IPS-18a (cell line): ENCODE measurements at regions not wholly inside any gene's neighbourhood (a gene's known extent, or its start where the extent isn't known, plus 50 kb on each side); places are given as distances from the start of the nearest gene placed in this dataset.

Experiments
- H3K27ac ChIP-seq: one replicate; pipeline ENCODE4 v1.5.1; 2013; ENCODE audit warnings: low read length
- H3K27me3 ChIP-seq: one replicate; pipeline ENCODE4 v1.6.1; 2013; ENCODE audit warnings: mild to moderate bottlenecking, low read length; ENCODE audit not compliant: control insufficient read depth, insufficient read depth
- H3K36me3 ChIP-seq: one replicate; pipeline ENCODE4 v1.6.1; 2013; ENCODE audit warnings: low read depth, low read length; ENCODE audit not compliant: control insufficient read depth
- H3K4me1 ChIP-seq: one replicate; pipeline ENCODE4 v1.6.1; 2013; ENCODE audit warnings: low read depth, low read length; ENCODE audit not compliant: control insufficient read depth
- H3K4me3 ChIP-seq: one replicate; pipeline ENCODE4 v1.5.1; 2013; ENCODE audit warnings: low read length
- H3K9ac ChIP-seq: one replicate; pipeline ENCODE4 v1.6.1; 2013; ENCODE audit warnings: mild to moderate bottlenecking, low read length, moderate library complexity
- H3K9me3 ChIP-seq: one replicate; pipeline ENCODE4 v1.6.1; 2013; ENCODE audit warnings: low read depth, low read length; ENCODE audit not compliant: control insufficient read depth

DNA sequence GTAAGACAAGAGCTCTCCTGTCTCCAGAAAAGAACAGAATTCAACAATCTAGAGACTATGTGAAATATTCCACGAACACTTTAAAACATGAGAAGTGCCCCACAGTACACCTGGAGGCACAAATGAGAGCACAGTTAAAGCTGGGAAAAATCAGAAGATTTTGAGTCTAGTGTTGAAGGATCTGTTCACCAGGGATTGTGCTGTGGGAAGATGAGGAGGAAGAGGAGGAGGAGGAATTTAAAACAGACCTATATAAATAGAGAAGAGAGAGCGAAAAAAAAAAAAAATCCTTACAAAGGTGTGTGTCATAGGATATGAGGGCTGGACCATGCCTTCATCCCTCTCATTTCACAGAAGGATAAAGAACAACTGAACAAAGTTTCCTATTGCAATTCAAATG, 361.0 kb upstream of the SEMA6D start:
- H3K9ac ChIP-seq: no peak overlapping the region
- H3K27ac ChIP-seq: no peak overlapping the region
- H3K4me3 ChIP-seq: no peak overlapping the region
- H3K9me3 ChIP-seq: no peaks in the 10 kb centered on the region
- H3K27me3 ChIP-seq: no peaks in the 10 kb centered on the region
- H3K36me3 ChIP-seq: no peaks in the 10 kb centered on the region
- no peaks in the 10 kb centered on the region for H3K4me1 ChIP-seq

DNA sequence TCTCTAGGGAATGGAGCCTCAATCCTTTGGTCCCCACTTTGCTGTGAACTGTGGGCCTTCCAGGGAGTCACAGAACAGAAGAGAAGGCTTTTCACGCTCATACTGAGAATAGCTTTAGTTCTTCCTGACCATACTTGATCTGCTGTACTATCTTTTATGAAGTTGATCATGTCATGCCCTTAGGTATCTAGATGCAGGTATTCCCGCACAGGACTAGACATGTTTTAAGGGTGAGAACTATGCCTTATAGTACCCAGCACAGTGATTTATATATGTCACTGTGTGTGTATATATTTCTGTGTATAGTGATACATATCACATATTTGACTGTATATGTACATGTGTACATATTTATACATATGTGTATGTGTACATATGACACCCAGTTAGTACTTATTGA, 358.4 kb upstream of the SEMA6D start:
- Histone ChIP-seq H3K27ac (no peak overlapping the region), H3K4me1 (peaks cover 1% of the 10 kb centered on the region), H3K36me3 (no peaks in the 10 kb centered on the region), H3K9me3 (no peaks in the 10 kb centered on the region), H3K9ac (no peak overlapping the region), H3K27me3 (no peaks in the 10 kb centered on the region), H3K4me3 (no peak overlapping the region)

- H3K9me3 ChIP-seq: no peaks in the 10 kb centered on the region
- no peak overlapping the region for H3K27ac ChIP-seq
- no peak overlapping the region for H3K4me3 ChIP-seq
- H3K4me1 ChIP-seq: peaks cover 7% of the 10 kb centered on the region
- no peaks in the 10 kb centered on the region for H3K36me3 ChIP-seq
- no peaks in the 10 kb centered on the region for H3K27me3 ChIP-seq
- H3K9ac ChIP-seq: no peak overlapping the region
Observed at GRCh38 chr15:47360305-47360704, 357.0 kb upstream of the SEMA6D start.

DNA sequence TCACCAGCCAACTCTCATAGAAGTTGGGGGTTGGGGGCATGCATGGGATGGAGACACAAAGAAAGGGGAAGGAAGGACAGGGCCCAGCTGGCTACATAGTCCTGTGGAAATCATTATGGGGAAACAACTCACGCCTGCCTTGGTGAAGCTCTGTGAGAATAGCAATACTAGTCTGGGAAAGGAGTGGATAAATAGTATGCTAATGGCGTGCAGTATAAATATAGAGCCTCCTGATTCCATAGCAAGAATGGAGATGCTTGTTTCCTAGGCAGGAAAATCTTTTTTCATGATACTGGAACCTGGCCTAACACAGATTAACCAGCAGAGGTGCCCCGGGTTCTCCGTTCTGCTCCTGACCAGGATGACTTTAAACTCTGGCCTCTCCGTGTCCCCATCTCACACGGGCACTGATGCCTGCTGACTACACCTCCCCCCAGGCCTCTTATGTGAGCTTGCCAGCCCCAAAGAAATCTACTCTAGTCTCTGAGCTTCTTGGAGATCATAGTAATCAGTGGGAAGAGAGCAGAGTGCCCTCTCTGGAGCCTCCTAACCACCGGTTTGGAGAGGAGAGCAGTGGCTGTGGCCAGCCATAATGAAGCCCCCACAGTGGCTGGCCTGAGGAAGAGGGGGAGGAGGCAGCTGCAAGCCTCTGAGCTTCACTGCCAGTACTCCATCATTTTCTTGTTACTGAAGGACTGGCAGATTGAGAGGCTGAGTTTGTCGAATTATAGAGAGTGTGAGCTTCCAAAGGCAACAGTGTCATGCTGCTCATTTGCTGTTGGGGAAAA, 355.0 kb upstream of the SEMA6D start:
- H3K4me3 ChIP-seq: no peak overlapping the region
- H3K9ac ChIP-seq: no peak overlapping the region
- H3K9me3 ChIP-seq: no peaks in the 10 kb centered on the region
- H3K4me1 ChIP-seq: peaks cover 7% of the 10 kb centered on the region
- H3K27ac ChIP-seq: no peak overlapping the region
- H3K27me3 ChIP-seq: no peaks in the 10 kb centered on the region
- no peaks in the 10 kb centered on the region for H3K36me3 ChIP-seq

DNA sequence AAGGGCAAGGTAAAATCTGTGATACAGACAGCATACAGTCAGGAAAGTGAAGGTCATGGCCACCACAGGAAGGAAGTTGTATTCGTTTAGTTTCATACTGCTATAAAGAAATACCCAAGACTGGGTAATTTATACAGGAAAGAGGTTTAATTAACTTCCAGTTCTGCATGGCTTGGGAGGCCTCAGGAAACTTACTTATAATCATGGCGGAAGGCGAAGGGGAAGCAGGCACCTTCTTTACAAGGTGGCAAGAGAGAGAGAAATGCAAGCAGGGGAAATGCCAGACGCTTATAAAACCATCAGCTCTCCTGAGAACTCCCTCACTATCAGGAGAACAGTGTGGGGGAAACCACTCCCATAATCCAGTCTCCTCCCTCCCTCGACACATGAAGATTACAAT, 353.7 kb upstream of the SEMA6D start:
- Histone ChIP-seq H3K4me3 (no peak overlapping the region), H3K9me3 (no peaks in the 10 kb centered on the region), H3K27ac (no peak overlapping the region), H3K4me1 (peaks cover 7% of the 10 kb centered on the region), H3K9ac (no peak overlapping the region), H3K36me3 (no peaks in the 10 kb centered on the region), H3K27me3 (no peaks in the 10 kb centered on the region)

GRCh38 chr15:47364230-47365141, 352.8 kb upstream of the SEMA6D start:
- Histone ChIP-seq H3K27ac (no peak overlapping the region), H3K4me1 (peaks cover 7% of the 10 kb centered on the region)

DNA sequence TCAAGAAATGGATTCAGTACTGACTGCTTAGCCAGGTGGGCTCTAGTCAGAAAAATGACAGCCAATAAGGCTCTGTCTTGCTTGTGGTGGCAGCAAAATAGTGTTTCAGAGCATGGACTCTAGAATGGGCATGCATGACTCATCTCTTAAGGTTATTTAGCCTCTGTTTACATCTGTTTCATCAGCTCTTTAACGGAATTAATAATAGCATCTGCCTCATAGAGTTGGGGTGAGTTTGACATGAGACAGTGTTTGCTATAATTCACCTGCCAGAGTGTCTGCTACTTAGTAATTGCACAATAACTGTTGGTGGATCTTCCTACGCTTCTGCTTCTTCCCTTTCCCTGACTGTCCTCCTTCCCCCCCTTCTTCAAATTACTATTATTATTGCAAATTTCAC, 350.4 kb upstream of the SEMA6D start:
- Histone ChIP-seq H3K9ac (no peak overlapping the region), H3K27ac (no peak overlapping the region), H3K27me3 (no peaks in the 10 kb centered on the region), H3K4me3 (no peak overlapping the region), H3K9me3 (no peaks in the 10 kb centered on the region), H3K4me1 (peaks cover 7% of the 10 kb centered on the region), H3K36me3 (no peaks in the 10 kb centered on the region)

More at GRCh38 chr15:47364230-47365141, 352.8 kb upstream of the SEMA6D start:
- no peaks in the 10 kb centered on the region for H3K36me3 ChIP-seq
- H3K9ac ChIP-seq: no peak overlapping the region
- H3K9me3 ChIP-seq: no peaks in the 10 kb centered on the region
- no peaks in the 10 kb centered on the region for H3K27me3 ChIP-seq
- no peak overlapping the region for H3K4me3 ChIP-seq

DNA sequence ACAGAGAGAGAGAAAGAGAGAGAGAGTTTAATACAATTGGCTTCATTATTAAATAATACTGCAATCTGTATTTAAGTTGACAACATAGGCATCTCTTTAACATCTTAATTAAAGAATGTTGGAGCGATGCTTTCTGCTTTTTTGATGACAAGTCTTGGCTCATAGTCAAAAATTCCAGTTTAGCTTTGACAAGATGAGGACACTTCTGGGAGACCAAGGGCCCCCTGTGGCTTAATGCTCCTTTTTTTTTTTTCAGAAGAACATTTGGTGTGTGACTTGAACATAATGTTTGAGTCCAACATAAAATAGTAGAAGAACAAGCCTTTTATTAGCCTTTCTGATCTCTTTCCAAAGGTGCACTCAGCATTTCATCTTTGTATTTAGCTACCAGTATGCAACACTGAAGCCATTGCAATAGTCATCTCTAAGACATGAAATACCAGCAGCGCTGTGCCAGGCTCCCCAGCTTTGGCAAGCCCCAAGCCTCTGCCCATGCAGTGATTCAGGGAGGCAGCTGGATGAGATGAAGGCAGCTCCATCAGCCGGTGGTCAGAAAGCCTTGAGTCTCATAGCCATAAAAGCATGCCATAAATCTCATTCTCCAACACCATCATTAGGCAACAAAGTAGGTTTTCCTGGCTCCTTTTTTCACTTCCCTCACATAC, 349.4 kb upstream of the SEMA6D start:
- peaks cover 7% of the 10 kb centered on the region for H3K4me1 ChIP-seq
- H3K9ac ChIP-seq: no peak overlapping the region
- no peak overlapping the region for H3K4me3 ChIP-seq
- H3K36me3 ChIP-seq: no peaks in the 10 kb centered on the region
- H3K27me3 ChIP-seq: no peaks in the 10 kb centered on the region
- no peaks in the 10 kb centered on the region for H3K9me3 ChIP-seq
- H3K27ac ChIP-seq: no peak overlapping the region

- H3K4me3 ChIP-seq: no peak overlapping the region
- H3K27ac ChIP-seq: no peak overlapping the region
- H3K9ac ChIP-seq: no peak overlapping the region
- no peaks in the 10 kb centered on the region for H3K36me3 ChIP-seq
- H3K27me3 ChIP-seq: no peaks in the 10 kb centered on the region
- H3K4me1 ChIP-seq: peaks cover 5% of the 10 kb centered on the region
- no peaks in the 10 kb centered on the region for H3K9me3 ChIP-seq
Observed at GRCh38 chr15:47371939-47372338, 345.4 kb upstream of the SEMA6D start.

- no peaks in the 10 kb centered on the region for H3K36me3 ChIP-seq
- no peak overlapping the region for H3K27ac ChIP-seq
- H3K9ac ChIP-seq: no peak overlapping the region
- H3K27me3 ChIP-seq: no peaks in the 10 kb centered on the region
- no peak overlapping the region for H3K4me3 ChIP-seq
- peaks cover 5% of the 10 kb centered on the region for H3K4me1 ChIP-seq
- no peaks in the 10 kb centered on the region for H3K9me3 ChIP-seq
Observed at GRCh38 chr15:47374222-47374621, 343.1 kb upstream of the SEMA6D start.

DNA sequence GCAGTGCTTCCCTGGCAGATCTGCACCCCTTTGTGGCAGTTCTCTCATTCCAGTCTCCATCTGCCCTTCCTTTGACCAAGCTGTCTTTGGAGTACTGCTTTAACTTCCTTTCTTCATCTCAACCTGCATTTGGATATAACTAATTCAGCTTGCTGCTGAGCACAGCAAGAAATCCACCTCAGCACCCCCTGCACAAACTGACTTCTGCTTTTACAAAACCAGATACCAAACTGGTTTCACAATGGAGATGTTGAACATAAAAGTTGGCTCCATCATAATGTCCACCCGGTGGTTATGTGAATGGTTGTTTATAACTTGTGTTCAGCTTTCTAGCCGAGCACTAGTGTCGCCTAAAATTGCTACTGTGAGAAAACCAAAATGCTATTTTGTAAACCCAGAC, 341.1 kb upstream of the SEMA6D start:
- Histone ChIP-seq H3K27me3 (no peaks in the 10 kb centered on the region), H3K36me3 (no peaks in the 10 kb centered on the region), H3K9me3 (no peaks in the 10 kb centered on the region), H3K9ac (no peak overlapping the region), H3K4me1 (peaks cover 5% of the 10 kb centered on the region), H3K27ac (no peak overlapping the region), H3K4me3 (no peak overlapping the region)
